ENCODE measurements at regions not wholly inside any gene's neighbourhood (a gene's known extent, or its start where the extent isn't known, plus 50 kb on each side); places are given as distances from the start of the nearest gene placed in this dataset.

- no peak for TF ChIP-seq CTCF (optimal IDR thresholded peaks at IDR 0.05 in 1 of 3, IDR thresholded peaks at IDR 0.05 in 1 of 3, conservative IDR thresholded peaks at IDR 0.05 in 1 of 3; ENCODE audit: extremely low read depth in 1 of 3, insufficient read depth in 2 of 3, low read length in 3 of 3)
- no peak for TF ChIP-seq EZH2 (IDR thresholded peaks at IDR 0.05; ENCODE audit: low read length)
Observed at GRCh38 chr18:77517901-77518300, 268.3 kb downstream of the GALR1 start.

Measured in keratinocyte (primary cell).